H1 (cell line): ENCODE measurements at regions not wholly inside any gene's neighbourhood (a gene's known extent, or its start where the extent isn't known, plus 50 kb on each side); places are given as distances from the start of the nearest gene placed in this dataset.

Experiments
- CTCF ChIA-PET: fragments of 300-600 bp; sonication (Branson Sonifier 250); formaldehyde crosslinking; loops from one replicate; lab custom pipeline; 2021; ENCODE audit not compliant: partially characterized antibody; lab: Charles Lee
- POLR2A ChIA-PET: fragments of 300-600 bp; sonication (Branson Sonifier 250); formaldehyde crosslinking; loops from one replicate; lab custom pipeline; 2021; ENCODE audit warnings: inconsistent platforms; ENCODE audit not compliant: partially characterized antibody; lab: Charles Lee
- DNase-seq, 2 experiments: peaks; one replicate each; pipeline versions ENCODE4 v3.0.0 to v3.0.0-alpha.2; 2010 to 2022; ENCODE audit warnings: low spot score in 2 of 2, low read depth in 1 of 2, mixed read lengths in 1 of 2
- FAIRE-seq: peaks from 2 replicates; lab custom pipeline; 2011; peaks lifted over from hg19 to GRCh38; lab: Jason Lieb, UNC
- H2AFZ ChIP-seq: 2 replicates; pipeline ENCODE4 v1.8.1; 2012; ENCODE audit warnings: low read length, inconsistent platforms
- H2AK5ac ChIP-seq: 2 replicates; pipeline ENCODE4 v1.6.1; 2013; ENCODE audit warnings: low read depth, low read length
- H2BK120ac ChIP-seq: replicated peaks from 2 replicates; pipeline ENCODE3; 2013; ENCODE audit warnings: low read depth, low read length, inconsistent platforms
- H2BK12ac ChIP-seq: 2 replicates; pipeline ENCODE4 v1.6.1; 2013; ENCODE audit warnings: low read depth, low read length
- H2BK15ac ChIP-seq: 2 replicates; pipeline ENCODE4 v1.6.1; 2013; ENCODE audit warnings: low read length
- H2BK20ac ChIP-seq: 2 replicates; pipeline ENCODE4 v1.6.1; 2013; ENCODE audit warnings: low read length
- H2BK5ac ChIP-seq: 2 replicates; pipeline ENCODE4 v1.6.1; 2013; ENCODE audit warnings: low read depth, low read length
- H3K14ac ChIP-seq: 2 replicates; pipeline ENCODE4 v1.6.1; 2013; ENCODE audit warnings: inconsistent platforms; ENCODE audit not compliant: insufficient read length
- H3K18ac ChIP-seq: 2 replicates; pipeline ENCODE4 v1.6.1; 2013; ENCODE audit warnings: low read length; ENCODE audit errors: extremely low read depth
- H3K23ac ChIP-seq: 2 replicates; pipeline ENCODE4 v1.6.1; 2013; ENCODE audit warnings: inconsistent platforms; ENCODE audit not compliant: insufficient read length
- H3K23me2 ChIP-seq: 2 replicates; pipeline ENCODE4 v1.6.1; 2013; ENCODE audit warnings: low read depth, low read length
- H3K27ac ChIP-seq: 2 replicates; pipeline ENCODE4 v1.6.1; 2011; ENCODE audit warnings: low read depth, low read length, inconsistent platforms
- H3K27me3 ChIP-seq, 4 experiments: replicated peaks in 1 of 4; 1 replicate in 1 of 4; 2 replicates in 3 of 4; pipeline versions ENCODE4 v1.6.1 to v1.8.1; 2011 to 2013; ENCODE audit warnings: low read length in 3 of 4, mild to moderate bottlenecking in 3 of 4, inconsistent platforms in 2 of 4, mixed read lengths in 2 of 4, moderate library complexity in 1 of 4; ENCODE audit not compliant: control insufficient read depth in 3 of 4, insufficient read depth in 3 of 4; ENCODE audit errors: extremely low read depth in 1 of 4
- H3K36me3 ChIP-seq, 4 experiments: 2 replicates each; pipeline versions ENCODE4 v1.6.1 to v1.8.1; 2011 to 2013; ENCODE audit warnings: mild to moderate bottlenecking in 4 of 4, low read length in 3 of 4, moderate library complexity in 2 of 4, control low read depth in 1 of 4, inconsistent platforms in 1 of 4; ENCODE audit not compliant: insufficient read depth in 4 of 4, control insufficient read depth in 2 of 4
- H3K4ac ChIP-seq: replicated peaks from 2 replicates; pipeline ENCODE3; 2013; ENCODE audit warnings: low read length, low read depth, mixed read lengths, inconsistent platforms; ENCODE audit not compliant: insufficient read length
- H3K4me1 ChIP-seq, 4 experiments: replicated peaks in 1 of 4; 1 replicate in 1 of 4; 2 replicates in 3 of 4; pipeline versions ENCODE4 v1.6.1 to v1.8.1; 2011 to 2013; ENCODE audit warnings: low read length in 3 of 4, inconsistent platforms in 2 of 4, mixed read lengths in 1 of 4; ENCODE audit not compliant: insufficient read depth in 4 of 4, control insufficient read depth in 3 of 4
- H3K4me2 ChIP-seq, 2 experiments: 2 replicates each; pipeline versions ENCODE4 v1.6.1 to v1.8.1; 2011 to 2013; ENCODE audit warnings: low read depth in 2 of 2, low read length in 2 of 2, control low read depth in 1 of 2, inconsistent platforms in 1 of 2, mild to moderate bottlenecking in 1 of 2; ENCODE audit not compliant: insufficient read depth in 1 of 2
- H3K4me3 ChIP-seq, 4 experiments: fragments of 200-600, 300-600 bp in 1 of 4; sonication (generic), shearing (Covaris generic), sonication (Bioruptor Twin) in 1 of 4; 2 replicates each; pipeline versions ENCODE4 v1.5.1 to v1.8.1; 2011 to 2016; ENCODE audit warnings: low read length in 4 of 4, low read depth in 3 of 4, control low read depth in 2 of 4, inconsistent platforms in 2 of 4, mild to moderate bottlenecking in 2 of 4, mixed read lengths in 1 of 4, moderate library complexity in 1 of 4; ENCODE audit not compliant: insufficient read depth in 2 of 4; ENCODE audit errors: extremely low read depth in 1 of 4
- H3K56ac ChIP-seq: replicated peaks from 2 replicates; pipeline ENCODE3; 2013; ENCODE audit warnings: low read depth, mild to moderate bottlenecking, mixed read lengths, low read length, inconsistent platforms; ENCODE audit not compliant: insufficient read length
- H3K79me1 ChIP-seq: 2 replicates; pipeline ENCODE4 v1.6.1; 2013; ENCODE audit warnings: low read depth, low read length, control low read depth
- H3K79me2 ChIP-seq, 2 experiments: 2 replicates each; pipeline versions ENCODE4 v1.6.1 to v1.8.1; 2012 to 2013; ENCODE audit warnings: low read length in 2 of 2, mild to moderate bottlenecking in 2 of 2, inconsistent platforms in 1 of 2; ENCODE audit not compliant: insufficient read depth in 2 of 2, control insufficient read depth in 1 of 2
- H3K9ac ChIP-seq, 4 experiments: replicated peaks in 1 of 4; 1 replicate in 1 of 4; 2 replicates in 3 of 4; pipeline versions ENCODE4 v1.6.1 to v1.8.1; 2011 to 2013; ENCODE audit warnings: low read depth in 3 of 4, low read length in 3 of 4, control low read depth in 2 of 4, mild to moderate bottlenecking in 2 of 4, moderate library complexity in 2 of 4, inconsistent platforms in 1 of 4; ENCODE audit errors: extremely low read depth in 1 of 4
- H3K9me3 ChIP-seq, 2 experiments: 2 replicates each; pipeline versions ENCODE4 v1.6.1 to v1.8.1; 2012 to 2013; ENCODE audit warnings: mild to moderate bottlenecking in 2 of 2, moderate library complexity in 2 of 2, control low read depth in 1 of 2, inconsistent platforms in 1 of 2, low read depth in 1 of 2, low read length in 1 of 2, mixed read lengths in 1 of 2; ENCODE audit not compliant: insufficient read depth in 2 of 2
- H4K20me1 ChIP-seq, 2 experiments: replicated peaks in 1 of 2; 2 replicates each; pipeline versions ENCODE3 to v1.8.1; 2011 to 2013; ENCODE audit warnings: inconsistent platforms in 2 of 2, low read length in 2 of 2, mild to moderate bottlenecking in 1 of 2; ENCODE audit not compliant: insufficient read depth in 2 of 2, control insufficient read depth in 1 of 2
- H4K5ac ChIP-seq: 2 replicates; pipeline ENCODE4 v1.6.1; 2013; ENCODE audit warnings: low read length, low read depth, mixed read lengths, inconsistent platforms; ENCODE audit not compliant: insufficient read length
- H4K8ac ChIP-seq: 2 replicates; pipeline ENCODE4 v1.8.0; 2013; ENCODE audit warnings: mild to moderate bottlenecking, moderate library complexity, low read length, inconsistent platforms; ENCODE audit not compliant: insufficient read depth; ENCODE audit errors: extremely low read depth
- H4K91ac ChIP-seq: replicated peaks from 2 replicates; pipeline ENCODE3; 2013; ENCODE audit warnings: low read length, mixed read lengths, inconsistent platforms; ENCODE audit not compliant: insufficient read length
- BACH1 ChIP-seq: IDR thresholded peaks from 2 replicates; pipeline ENCODE4 v1.6.1; 2012; ENCODE audit warnings: low read length, improper control_type of control experiment
- CREB1 ChIP-seq: IDR thresholded peaks from 2 replicates; pipeline ENCODE4 v1.6.1; 2012; ENCODE audit warnings: inconsistent platforms
- POU5F1 ChIP-seq: IDR thresholded peaks from 2 replicates; pipeline ENCODE4 v1.6.1; 2011; ENCODE audit warnings: low read depth, mild to moderate bottlenecking, low read length, moderate library complexity
- WGBS, 2 experiments: shearing (Covaris generic) in 1 of 2; methylation state at CpG; one replicate each; pipeline versions ENCODE4 v1.1.6 to v1.1.7; 2013 to 2015; ENCODE audit warnings: low lambda C conversion rate in 2 of 2, mixed read lengths in 2 of 2, inconsistent platforms in 1 of 2, low coverage in 1 of 2, missing lambda C conversion rate in 1 of 2; ENCODE audit not compliant: insufficient replicate concordance in 2 of 2, insufficient coverage in 1 of 2, insufficient read length in 1 of 2; ENCODE audit errors: extremely low coverage in 1 of 2, missing lambda C conversion rate in 1 of 2; 5-methylcytosine and 5-hydroxymethylcytosine counted together

DNA sequence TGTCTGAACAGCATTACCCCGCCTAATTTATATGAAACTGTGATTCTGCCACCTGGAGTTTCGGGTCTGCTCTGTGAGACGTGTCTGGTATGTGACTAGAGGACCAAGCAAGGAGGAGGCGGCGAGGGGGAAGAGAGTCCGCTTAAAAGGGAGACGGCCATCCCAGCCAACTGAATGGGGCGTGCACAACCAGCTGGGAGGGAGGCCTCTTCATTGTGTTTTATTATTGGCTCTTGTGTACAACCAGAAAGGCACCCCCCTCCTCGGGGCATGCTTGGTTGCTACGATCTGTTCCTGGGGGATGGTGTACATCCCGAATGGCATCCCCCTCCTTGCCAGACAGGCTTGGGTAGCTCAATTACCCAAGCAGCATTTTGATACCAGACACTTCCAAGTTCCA is 384.5 kb upstream of the SALL1 start:
- Histone ChIP-seq H2AK5ac (no peak overlapping the region), H3K79me2 (no peaks in the 10 kb centered on the region), H4K20me1 (no peaks in the 10 kb centered on the region), H3K79me1 (no peaks in the 10 kb centered on the region), H2BK15ac (peak overlapping the region; percentile 72; the same call in 1 of the 2 replicates), H3K36me3 (no peaks in the 10 kb centered on the region), H3K9me3 (no peaks in the 10 kb centered on the region), H4K91ac (no peak overlapping the region), H3K18ac (no peak overlapping the region), H3K4me2 (no peak overlapping the region), H3K4me3 (no peak overlapping the region), H3K56ac (no peak overlapping the region), H3K14ac (no peak overlapping the region), H3K4me1 (peaks cover 0 to 11% (median 2%) of the 10 kb centered on the region in 4 experiments; a peak in 4 of 7 replicates), H2BK12ac (no peak overlapping the region), H3K27me3 (no peaks in the 10 kb centered on the region), H3K4ac (no peak overlapping the region), H2AFZ (no peak overlapping the region), H4K8ac (no peak overlapping the region), H3K9ac (no peak overlapping the region)
- POLR2A ChIA-PET, result no interaction called here
- CTCF ChIA-PET, result interaction anchor here (0.7 kb wide), 1 partner anchor 30 kb away, joined by 4 read pairs; no protein-coding TSS in a partner anchor
- TF ChIP-seq BACH1 (no peak), POU5F1 (no peak), CREB1 (no peak)
- TF ChIP-seq, all 59 proteins: peak for 0
- 89% methylated on average over 11 of the region's 11 CpGs; no CpG with 5 or more reads in 1 of the 2 experiments for WGBS, 2 experiments
- no peak for DNase-seq
- Histone ChIP-seq H3K27ac (no peak overlapping the region), H3K23me2 (no peaks in the 10 kb centered on the region), H4K5ac (no peak overlapping the region), H3K23ac (no peak overlapping the region), H2BK5ac (no peak overlapping the region), H2BK120ac (no peak overlapping the region), H2BK20ac (no peak overlapping the region; the same call in 1 of the 2 replicates)
- FAIRE-seq, result no peak
